CD4-positive, alpha-beta memory T cell (primary cell): ENCODE measurements at regions not wholly inside any gene's neighbourhood (a gene's known extent, or its start where the extent isn't known, plus 50 kb on each side); places are given as distances from the start of the nearest gene placed in this dataset.

Experiments
- CTCF ChIA-PET: fragments of 350-600 bp; sonication (Branson Sonifier 250); formaldehyde crosslinking; loops from one replicate; lab custom pipeline; 2021; ENCODE audit warnings: inconsistent platforms; ENCODE audit not compliant: partially characterized antibody; lab: Charles Lee
- POLR2A ChIA-PET: fragments of 350-600 bp; sonication (Branson Sonifier 250); formaldehyde crosslinking; loops from one replicate; lab custom pipeline; 2021; ENCODE audit not compliant: partially characterized antibody; lab: Charles Lee
- DNase-seq, 5 donors: peaks; one replicate each; pipeline versions ENCODE4 v3.0.0 to v3.0.0-alpha.2; 2020 to 2022; ENCODE audit warnings: mixed read lengths in 1 of 5
- H3K27ac ChIP-seq: one replicate; pipeline ENCODE4 v1.7.0; 2013; ENCODE audit warnings: low read depth, low read length
- H3K27me3 ChIP-seq: 2 replicates; pipeline ENCODE4 v1.7.0; 2013; ENCODE audit warnings: mild to moderate bottlenecking, low read length, moderate library complexity; ENCODE audit not compliant: insufficient read depth
- H3K36me3 ChIP-seq: 2 replicates; pipeline ENCODE4 v1.7.0; 2013; ENCODE audit warnings: mild to moderate bottlenecking, low read length, moderate library complexity; ENCODE audit not compliant: insufficient read depth
- H3K4me1 ChIP-seq: 2 replicates; pipeline ENCODE4 v1.7.0; 2013; ENCODE audit warnings: mild to moderate bottlenecking, low read length, moderate library complexity; ENCODE audit not compliant: insufficient read depth
- H3K4me3 ChIP-seq, 2 donors: one replicate each; pipeline ENCODE4 v1.7.0; 2013; ENCODE audit warnings: low read length in 2 of 2, mild to moderate bottlenecking in 1 of 2
- H3K9me3 ChIP-seq, 2 donors: one replicate each; pipeline ENCODE4 v1.7.0; 2013; ENCODE audit warnings: low read length in 2 of 2, control low read depth in 1 of 2; ENCODE audit not compliant: control insufficient read depth in 1 of 2
- H3K27ac Mint-ChIP-seq, 7 donors: one replicate each; pipeline ENCODE4 v1.8.0; 2020 to 2021; ENCODE audit warnings: mixed read lengths in 7 of 7, mild to moderate bottlenecking in 6 of 7, inconsistent platforms in 3 of 7, moderate library complexity in 3 of 7
- H3K27me3 Mint-ChIP-seq, 2 donors: one replicate each; pipeline ENCODE4 v1.8.0; 2020 to 2021; ENCODE audit warnings: mixed read lengths in 2 of 2
- H3K36me3 Mint-ChIP-seq, 2 donors: one replicate each; pipeline ENCODE4 v1.8.0; 2020 to 2021; ENCODE audit warnings: mixed read lengths in 2 of 2, inconsistent platforms in 1 of 2, mild to moderate bottlenecking in 1 of 2
- H3K4me1 Mint-ChIP-seq, 4 donors: one replicate each; pipeline ENCODE4 v1.8.0; 2020 to 2021; ENCODE audit warnings: mixed read lengths in 4 of 4, mild to moderate bottlenecking in 1 of 4
- H3K4me3 Mint-ChIP-seq, 8 donors: one replicate each; pipeline ENCODE4 v1.8.0; 2020 to 2021; ENCODE audit warnings: mixed read lengths in 8 of 8, mild to moderate bottlenecking in 7 of 8, moderate library complexity in 6 of 8, inconsistent platforms in 3 of 8
- H3K9me3 Mint-ChIP-seq, 8 donors: one replicate each; pipeline ENCODE4 v1.8.0; 2020 to 2021; ENCODE audit warnings: mixed read lengths in 8 of 8, mild to moderate bottlenecking in 5 of 8, inconsistent platforms in 3 of 8, moderate library complexity in 1 of 8
- intact Hi-C: fragments of 100-400 bp; cut with micrococcal nuclease; formaldehyde crosslinking; loops from one replicate; pipeline ENCODE4 v1.15.1; 2023

DNA sequence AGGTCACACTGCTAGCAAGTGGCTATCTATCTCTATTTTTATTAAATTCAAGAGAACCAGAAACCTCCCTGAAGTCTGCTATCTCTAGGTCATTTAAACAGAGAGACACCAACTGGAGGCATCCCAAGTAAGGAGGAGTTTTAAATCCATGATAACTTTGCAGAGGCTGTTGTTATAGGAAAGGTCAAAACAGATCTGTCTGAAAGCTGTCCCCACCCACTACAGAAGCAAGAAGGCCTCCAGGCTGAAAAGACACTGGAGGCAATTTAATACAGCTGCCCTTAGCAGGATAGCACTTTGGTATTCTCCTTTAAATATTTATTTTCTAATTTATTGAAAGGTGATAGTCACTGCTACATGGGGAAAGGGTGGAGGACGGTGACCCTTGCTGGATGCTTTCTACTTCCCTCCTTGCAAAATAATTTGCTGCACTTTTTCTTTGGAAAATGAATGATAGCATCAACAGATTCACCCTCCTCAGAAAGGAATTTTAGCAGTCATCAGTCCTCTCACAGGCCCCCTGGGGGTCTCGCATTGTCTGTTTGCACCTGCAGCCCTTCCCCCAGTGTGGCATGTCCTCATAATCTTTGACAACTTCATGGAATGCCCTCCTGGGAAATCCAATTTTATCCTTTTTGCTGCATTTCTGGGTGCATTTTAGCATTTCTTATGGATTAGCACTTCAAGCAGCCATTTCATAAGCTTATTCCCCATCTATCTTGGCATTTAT is 429.5 kb upstream of the TNP1 start:
- Histone ChIP-seq H3K36me3 (no peaks in the 10 kb centered on the region), H3K27me3 (no peaks in the 10 kb centered on the region), H3K27ac (no peak overlapping the region), H3K4me1 (no peaks in the 10 kb centered on the region), H3K9me3 (no peaks in the 10 kb centered on the region), H3K4me3 (no peak overlapping the region)
- peaks cover 0 to 2% (median 0%) of the 10 kb centered on the region in 8 donors for H3K9me3 Mint-ChIP-seq
- intact Hi-C loops = no loop called here
- no peaks in the 10 kb centered on the region for H3K4me1 Mint-ChIP-seq
- POLR2A ChIA-PET = no interaction called here
- no peak for DNase-seq
- H3K36me3 Mint-ChIP-seq = peaks cover 0 to 3% of the 10 kb centered on the region in 2 donors
- no peak overlapping the region for H3K4me3 Mint-ChIP-seq
- no peak overlapping the region for H3K27ac Mint-ChIP-seq
- CTCF ChIA-PET = no interaction called here
- H3K27me3 Mint-ChIP-seq = peaks cover 0 to 1% of the 10 kb centered on the region in 2 donors

GRCh38 chr2:217288472-217289063 is 428.7 kb upstream of the TNP1 start:
- Mint-ChIP-seq H3K36me3 (peaks cover 0 to 3% of the 10 kb centered on the region in 2 donors), H3K27me3 (no peaks in the 10 kb centered on the region), H3K9me3 (peaks cover 0 to 2% (median 0%) of the 10 kb centered on the region in 8 donors), H3K4me1 (no peaks in the 10 kb centered on the region), H3K27ac (no peak overlapping the region), H3K4me3 (no peak overlapping the region)
- intact Hi-C loops = no loop called here
- CTCF ChIA-PET = no interaction called here
- POLR2A ChIA-PET = no interaction called here
- H3K9me3 ChIP-seq = no peaks in the 10 kb centered on the region
- DNase-seq = no peak
- H3K36me3 ChIP-seq = no peaks in the 10 kb centered on the region
- H3K4me1 ChIP-seq = no peaks in the 10 kb centered on the region
- H3K27me3 ChIP-seq = no peaks in the 10 kb centered on the region
- no peak overlapping the region for H3K27ac ChIP-seq
- H3K4me3 ChIP-seq = no peak overlapping the region

GRCh38 chr2:217286833-217287232 is 427.0 kb upstream of the TNP1 start:
- Mint-ChIP-seq H3K4me3 (no peak overlapping the region), H3K9me3 (peaks cover 0 to 2% (median 0%) of the 10 kb centered on the region in 8 donors), H3K36me3 (peaks cover 0 to 3% of the 10 kb centered on the region in 2 donors), H3K4me1 (no peaks in the 10 kb centered on the region), H3K27me3 (no peaks in the 10 kb centered on the region), H3K27ac (no peak overlapping the region)
- Histone ChIP-seq H3K9me3 (no peaks in the 10 kb centered on the region), H3K4me1 (no peaks in the 10 kb centered on the region), H3K4me3 (no peak overlapping the region), H3K27me3 (no peaks in the 10 kb centered on the region), H3K27ac (no peak overlapping the region), H3K36me3 (no peaks in the 10 kb centered on the region)
- ChIA-PET CTCF (no interaction called here), POLR2A (no interaction called here)
- intact Hi-C loops = no loop called here
- no peak for DNase-seq

DNA sequence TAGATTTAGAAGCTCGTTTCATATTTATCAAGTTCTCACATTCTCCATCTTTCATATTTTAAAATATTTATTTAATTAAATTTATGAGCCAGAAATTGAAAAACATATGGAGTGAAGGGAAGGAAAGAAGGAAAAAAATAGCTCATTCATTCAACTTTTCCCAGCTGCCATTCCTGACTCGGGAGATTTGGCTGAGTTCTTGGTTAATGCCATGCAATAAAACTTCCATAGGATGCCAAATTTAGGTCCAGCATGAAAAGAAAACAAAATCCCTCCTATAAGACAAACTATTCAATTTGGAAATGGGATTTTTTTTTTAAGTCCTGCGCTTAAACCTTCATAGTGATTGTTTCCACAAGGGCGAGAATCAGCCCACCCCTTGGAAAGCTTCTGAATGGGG is 426.1 kb upstream of the TNP1 start:
- CTCF ChIA-PET = no interaction called here
- intact Hi-C loops = no loop called here
- no peak for DNase-seq

DNA sequence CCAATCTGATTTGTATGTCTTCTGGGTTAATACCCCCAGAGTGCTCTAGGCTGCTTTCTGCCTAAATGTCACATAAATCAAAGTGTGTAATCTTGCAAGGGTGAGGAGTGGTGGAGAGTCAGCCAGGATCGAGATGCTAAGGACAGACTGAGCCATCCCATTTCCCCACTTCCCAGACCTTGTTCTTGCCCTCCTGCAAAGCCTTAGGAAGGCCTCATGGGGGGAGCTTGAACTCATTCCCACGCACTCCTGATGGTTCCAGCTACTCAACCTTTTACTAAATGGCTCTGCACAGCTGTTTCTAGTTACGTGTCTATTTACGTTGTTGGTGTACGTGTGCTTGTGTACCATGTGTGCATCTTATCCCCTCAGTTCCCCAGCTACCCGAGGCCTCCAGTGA is 423.6 kb upstream of the TNP1 start:
- intact Hi-C loops = no loop called here
- H3K4me1 ChIP-seq = no peaks in the 10 kb centered on the region
- H3K27ac Mint-ChIP-seq = no peak overlapping the region
- DNase-seq = no peak
- H3K4me1 Mint-ChIP-seq = no peaks in the 10 kb centered on the region
- no peaks in the 10 kb centered on the region for H3K27me3 ChIP-seq
- H3K36me3 Mint-ChIP-seq = peaks cover 0 to 3% of the 10 kb centered on the region in 2 donors
- CTCF ChIA-PET = no interaction called here
- H3K4me3 Mint-ChIP-seq = no peak overlapping the region
- H3K9me3 ChIP-seq = no peaks in the 10 kb centered on the region
- H3K27ac ChIP-seq = no peak overlapping the region
- no peaks in the 10 kb centered on the region for H3K36me3 ChIP-seq
- H3K4me3 ChIP-seq = no peak overlapping the region
- POLR2A ChIA-PET = no interaction called here
- H3K27me3 Mint-ChIP-seq = no peaks in the 10 kb centered on the region
- no peaks in the 10 kb centered on the region for H3K9me3 Mint-ChIP-seq

More for the DNA sequence above, 426.1 kb upstream of the TNP1 start:
- Mint-ChIP-seq H3K36me3 (peaks cover 0 to 3% of the 10 kb centered on the region in 2 donors), H3K4me3 (no peak overlapping the region), H3K9me3 (peaks cover 0 to 2% (median 0%) of the 10 kb centered on the region in 8 donors), H3K27me3 (no peaks in the 10 kb centered on the region), H3K27ac (no peak overlapping the region), H3K4me1 (no peaks in the 10 kb centered on the region)
- no peaks in the 10 kb centered on the region for H3K27me3 ChIP-seq
- H3K9me3 ChIP-seq = no peaks in the 10 kb centered on the region
- no peaks in the 10 kb centered on the region for H3K4me1 ChIP-seq
- POLR2A ChIA-PET = no interaction called here
- H3K27ac ChIP-seq = no peak overlapping the region
- H3K36me3 ChIP-seq = no peaks in the 10 kb centered on the region
- no peak overlapping the region for H3K4me3 ChIP-seq

- ChIA-PET POLR2A (no interaction called here), CTCF (no interaction called here)
- Histone ChIP-seq H3K4me1 (no peaks in the 10 kb centered on the region), H3K36me3 (no peaks in the 10 kb centered on the region), H3K4me3 (no peak overlapping the region), H3K9me3 (no peaks in the 10 kb centered on the region), H3K27me3 (no peaks in the 10 kb centered on the region), H3K27ac (no peak overlapping the region)
- intact Hi-C loops = no loop called here
- Mint-ChIP-seq H3K27ac (no peak overlapping the region), H3K4me1 (no peaks in the 10 kb centered on the region), H3K36me3 (peaks cover 0 to 3% of the 10 kb centered on the region in 2 donors), H3K9me3 (no peaks in the 10 kb centered on the region), H3K4me3 (no peak overlapping the region), H3K27me3 (no peaks in the 10 kb centered on the region)
- DNase-seq = no peak
These were observed 422.7 kb upstream of the TNP1 start for GRCh38 chr2:217282531-217282930.

GRCh38 chr2:217279556-217279955 is 419.7 kb upstream of the TNP1 start:
- H3K27ac ChIP-seq = no peak overlapping the region
- ChIA-PET POLR2A (no interaction called here), CTCF (no interaction called here)
- DNase-seq = no peak
- Mint-ChIP-seq H3K27ac (no peak overlapping the region), H3K9me3 (no peaks in the 10 kb centered on the region), H3K4me3 (no peak overlapping the region), H3K27me3 (no peaks in the 10 kb centered on the region), H3K4me1 (no peaks in the 10 kb centered on the region), H3K36me3 (no peaks in the 10 kb centered on the region)
- no peaks in the 10 kb centered on the region for H3K27me3 ChIP-seq
- H3K36me3 ChIP-seq = no peaks in the 10 kb centered on the region
- intact Hi-C loops = no loop called here
- no peaks in the 10 kb centered on the region for H3K9me3 ChIP-seq
- no peak overlapping the region for H3K4me3 ChIP-seq
- H3K4me1 ChIP-seq = no peaks in the 10 kb centered on the region
